ENCODE measurements at regions not wholly inside any gene's neighbourhood (a gene's known extent, or its start where the extent isn't known, plus 50 kb on each side); places are given as distances from the start of the nearest gene placed in this dataset.

DNA sequence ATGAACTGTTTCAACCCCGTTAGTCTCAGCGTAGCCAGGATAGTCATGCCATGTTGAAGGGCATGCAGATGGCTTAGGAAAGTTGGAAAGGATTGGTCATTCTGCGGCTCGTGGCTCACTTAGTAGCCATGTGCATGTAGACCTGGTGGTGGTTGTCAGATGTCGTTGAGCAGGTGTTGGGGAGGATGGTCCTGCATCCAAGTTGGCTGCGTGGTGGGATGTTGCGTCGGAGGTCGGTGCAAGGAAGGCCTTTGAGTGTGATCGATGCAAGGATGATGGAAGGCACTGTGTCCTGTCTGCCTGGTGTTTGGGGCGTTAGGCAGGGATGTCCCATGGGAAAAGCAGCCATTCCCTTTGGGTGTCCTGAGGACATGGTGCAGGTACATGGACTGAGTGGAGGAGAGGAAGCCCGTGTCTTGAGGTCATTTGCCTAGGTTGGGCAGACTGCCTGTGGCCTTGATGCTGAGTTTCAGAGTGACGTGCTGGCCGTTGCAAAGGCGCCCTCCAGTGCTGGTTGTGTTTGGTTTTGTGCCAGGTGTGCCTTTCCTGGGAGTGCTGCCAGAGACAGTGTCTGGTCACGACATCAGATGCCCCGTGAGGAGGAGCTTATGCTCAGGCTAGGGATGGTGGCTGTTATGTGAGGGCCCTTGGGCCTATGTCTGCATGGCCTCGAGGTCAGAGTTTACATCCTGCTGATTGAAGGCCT is 103.4 kb downstream of the SNRPN start:
- H3K9ac ChIP-seq = no peak overlapping the region
- H3K9me2 ChIP-seq = no peaks in the 10 kb centered on the region
- ChIA-PET POLR2A (no interaction called here), CTCF (no interaction called here)
- TF ChIP-seq, protein P1, sequence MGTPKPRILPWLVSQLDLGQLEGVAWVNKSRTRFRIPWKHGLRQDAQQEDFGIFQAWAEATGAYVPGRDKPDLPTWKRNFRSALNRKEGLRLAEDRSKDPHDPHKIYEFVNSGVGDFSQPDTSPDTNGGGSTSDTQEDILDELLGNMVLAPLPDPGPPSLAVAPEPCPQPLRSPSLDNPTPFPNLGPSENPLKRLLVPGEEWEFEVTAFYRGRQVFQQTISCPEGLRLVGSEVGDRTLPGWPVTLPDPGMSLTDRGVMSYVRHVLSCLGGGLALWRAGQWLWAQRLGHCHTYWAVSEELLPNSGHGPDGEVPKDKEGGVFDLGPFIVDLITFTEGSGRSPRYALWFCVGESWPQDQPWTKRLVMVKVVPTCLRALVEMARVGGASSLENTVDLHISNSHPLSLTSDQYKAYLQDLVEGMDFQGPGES (IDR thresholded peaks at IDR 0.05; ENCODE audit: low read depth, low read length) = no peak
- TF ChIP-seq, protein P2, sequence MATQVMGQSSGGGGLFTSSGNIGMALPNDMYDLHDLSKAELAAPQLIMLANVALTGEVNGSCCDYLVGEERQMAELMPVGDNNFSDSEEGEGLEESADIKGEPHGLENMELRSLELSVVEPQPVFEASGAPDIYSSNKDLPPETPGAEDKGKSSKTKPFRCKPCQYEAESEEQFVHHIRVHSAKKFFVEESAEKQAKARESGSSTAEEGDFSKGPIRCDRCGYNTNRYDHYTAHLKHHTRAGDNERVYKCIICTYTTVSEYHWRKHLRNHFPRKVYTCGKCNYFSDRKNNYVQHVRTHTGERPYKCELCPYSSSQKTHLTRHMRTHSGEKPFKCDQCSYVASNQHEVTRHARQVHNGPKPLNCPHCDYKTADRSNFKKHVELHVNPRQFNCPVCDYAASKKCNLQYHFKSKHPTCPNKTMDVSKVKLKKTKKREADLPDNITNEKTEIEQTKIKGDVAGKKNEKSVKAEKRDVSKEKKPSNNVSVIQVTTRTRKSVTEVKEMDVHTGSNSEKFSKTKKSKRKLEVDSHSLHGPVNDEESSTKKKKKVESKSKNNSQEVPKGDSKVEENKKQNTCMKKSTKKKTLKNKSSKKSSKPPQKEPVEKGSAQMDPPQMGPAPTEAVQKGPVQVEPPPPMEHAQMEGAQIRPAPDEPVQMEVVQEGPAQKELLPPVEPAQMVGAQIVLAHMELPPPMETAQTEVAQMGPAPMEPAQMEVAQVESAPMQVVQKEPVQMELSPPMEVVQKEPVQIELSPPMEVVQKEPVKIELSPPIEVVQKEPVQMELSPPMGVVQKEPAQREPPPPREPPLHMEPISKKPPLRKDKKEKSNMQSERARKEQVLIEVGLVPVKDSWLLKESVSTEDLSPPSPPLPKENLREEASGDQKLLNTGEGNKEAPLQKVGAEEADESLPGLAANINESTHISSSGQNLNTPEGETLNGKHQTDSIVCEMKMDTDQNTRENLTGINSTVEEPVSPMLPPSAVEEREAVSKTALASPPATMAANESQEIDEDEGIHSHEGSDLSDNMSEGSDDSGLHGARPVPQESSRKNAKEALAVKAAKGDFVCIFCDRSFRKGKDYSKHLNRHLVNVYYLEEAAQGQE (IDR thresholded peaks at IDR 0.05; ENCODE audit: low read depth, low read length) = no peak
- TF ChIP-seq YY1 (IDR thresholded peaks at IDR 0.05; ENCODE audit: low read depth) (no peak), TEAD4 (IDR thresholded peaks at IDR 0.05; ENCODE audit: borderline replicate concordance, insufficient read depth) (no peak), NRF1 (IDR thresholded peaks at IDR 0.05; ENCODE audit: low read depth, low read length) (no peak), FOXJ3 (CRISPR knock-in tag; IDR thresholded peaks at IDR 0.05) (no peak), TAF1 (IDR thresholded peaks at IDR 0.05; ENCODE audit: borderline replicate concordance, low read depth, low read length) (no peak), EP300 (IDR thresholded peaks at IDR 0.05; ENCODE audit: borderline replicate concordance in 1 of 2, low read depth in 1 of 2, low read length in 1 of 2) (no peak), GABPA (IDR thresholded peaks at IDR 0.05; ENCODE audit: low read depth) (no peak), SMC3 (IDR thresholded peaks at IDR 0.05; ENCODE audit: low read depth, low read length) (no peak), ELF1 (IDR thresholded peaks at IDR 0.05) (no peak), FOXM1 (IDR thresholded peaks at IDR 0.05; ENCODE audit: low read depth) (no peak), RAD21 (IDR thresholded peaks at IDR 0.05; ENCODE audit: low read length) (no peak)
- TF ChIP-seq, protein P3, sequence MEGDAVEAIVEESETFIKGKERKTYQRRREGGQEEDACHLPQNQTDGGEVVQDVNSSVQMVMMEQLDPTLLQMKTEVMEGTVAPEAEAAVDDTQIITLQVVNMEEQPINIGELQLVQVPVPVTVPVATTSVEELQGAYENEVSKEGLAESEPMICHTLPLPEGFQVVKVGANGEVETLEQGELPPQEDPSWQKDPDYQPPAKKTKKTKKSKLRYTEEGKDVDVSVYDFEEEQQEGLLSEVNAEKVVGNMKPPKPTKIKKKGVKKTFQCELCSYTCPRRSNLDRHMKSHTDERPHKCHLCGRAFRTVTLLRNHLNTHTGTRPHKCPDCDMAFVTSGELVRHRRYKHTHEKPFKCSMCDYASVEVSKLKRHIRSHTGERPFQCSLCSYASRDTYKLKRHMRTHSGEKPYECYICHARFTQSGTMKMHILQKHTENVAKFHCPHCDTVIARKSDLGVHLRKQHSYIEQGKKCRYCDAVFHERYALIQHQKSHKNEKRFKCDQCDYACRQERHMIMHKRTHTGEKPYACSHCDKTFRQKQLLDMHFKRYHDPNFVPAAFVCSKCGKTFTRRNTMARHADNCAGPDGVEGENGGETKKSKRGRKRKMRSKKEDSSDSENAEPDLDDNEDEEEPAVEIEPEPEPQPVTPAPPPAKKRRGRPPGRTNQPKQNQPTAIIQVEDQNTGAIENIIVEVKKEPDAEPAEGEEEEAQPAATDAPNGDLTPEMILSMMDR (IDR thresholded peaks at IDR 0.05) = no peak
- TF ChIP-seq, protein P4, sequence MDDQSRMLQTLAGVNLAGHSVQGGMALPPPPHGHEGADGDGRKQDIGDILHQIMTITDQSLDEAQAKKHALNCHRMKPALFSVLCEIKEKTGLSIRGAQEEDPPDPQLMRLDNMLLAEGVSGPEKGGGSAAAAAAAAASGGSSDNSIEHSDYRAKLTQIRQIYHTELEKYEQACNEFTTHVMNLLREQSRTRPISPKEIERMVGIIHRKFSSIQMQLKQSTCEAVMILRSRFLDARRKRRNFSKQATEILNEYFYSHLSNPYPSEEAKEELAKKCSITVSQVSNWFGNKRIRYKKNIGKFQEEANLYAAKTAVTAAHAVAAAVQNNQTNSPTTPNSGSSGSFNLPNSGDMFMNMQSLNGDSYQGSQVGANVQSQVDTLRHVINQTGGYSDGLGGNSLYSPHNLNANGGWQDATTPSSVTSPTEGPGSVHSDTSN (IDR thresholded peaks at IDR 0.05) = no peak
- TF ChIP-seq, protein P5, sequence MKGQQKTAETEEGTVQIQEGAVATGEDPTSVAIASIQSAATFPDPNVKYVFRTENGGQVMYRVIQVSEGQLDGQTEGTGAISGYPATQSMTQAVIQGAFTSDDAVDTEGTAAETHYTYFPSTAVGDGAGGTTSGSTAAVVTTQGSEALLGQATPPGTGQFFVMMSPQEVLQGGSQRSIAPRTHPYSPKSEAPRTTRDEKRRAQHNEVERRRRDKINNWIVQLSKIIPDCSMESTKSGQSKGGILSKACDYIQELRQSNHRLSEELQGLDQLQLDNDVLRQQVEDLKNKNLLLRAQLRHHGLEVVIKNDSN (IDR thresholded peaks at IDR 0.05; ENCODE audit: borderline replicate concordance, low read depth) = no peak
- no peaks in the 10 kb centered on the region for H3F3A ChIP-seq (replicated peaks; ENCODE audit: insufficient read depth)
- no peaks in the 10 kb centered on the region for H3K79me2 ChIP-seq (ENCODE audit: insufficient read depth)
- 49% methylated on average over 15 of the region's 18 CpGs for WGBS (ENCODE audit: low lambda C conversion rate)
- no peak overlapping the region for H3K27ac ChIP-seq (ENCODE audit: low read depth in 2 of 2, low read length in 1 of 2)
- no peaks in the 10 kb centered on the region for H3K4me1 ChIP-seq (ENCODE audit: control insufficient read depth in 1 of 2, insufficient read depth in 2 of 2, low read depth in 1 of 2, low read length in 1 of 2)
- no peaks in the 10 kb centered on the region for H3K27me3 ChIP-seq (ENCODE audit: insufficient read depth)
- H3K4me3 ChIP-seq (ENCODE audit: low read depth in 2 of 2, low read length in 1 of 2) = no peak overlapping the region; a peak in 1 of 4 replicates
- H3K4me2 ChIP-seq = no peak overlapping the region
- DNase-seq = no peak
- no peaks in the 10 kb centered on the region for H4K20me1 ChIP-seq (ENCODE audit: insufficient read depth)
- H2AFZ ChIP-seq (ENCODE audit: low read depth) = no peak overlapping the region
- peaks cover 53 to 54% of the 10 kb centered on the region in 2 experiments for H3K36me3 ChIP-seq (replicated peaks in 1 of 2; ENCODE audit: control insufficient read depth in 1 of 2, insufficient read depth in 2 of 2, low read length in 1 of 2)
- H3K9me3 ChIP-seq = no peaks in the 10 kb centered on the region
